Stimulated activated CD4-positive, alpha-beta T cell treated with anti-CD3 and anti-CD28 coated beads, Interleukin-15, amount 100 ng/mL, for 48 hours (primary cell): ENCODE measurements at regions not wholly inside any gene's neighbourhood (a gene's known extent, or its start where the extent isn't known, plus 50 kb on each side); places are given as distances from the start of the nearest gene placed in this dataset.

ENCODE experiments used
- DNase-seq, 2 donors: peaks; one replicate each; pipeline ENCODE4 v3.0.0-alpha.2; 2020; ENCODE audit warnings: low read depth in 2 of 2

DNA sequence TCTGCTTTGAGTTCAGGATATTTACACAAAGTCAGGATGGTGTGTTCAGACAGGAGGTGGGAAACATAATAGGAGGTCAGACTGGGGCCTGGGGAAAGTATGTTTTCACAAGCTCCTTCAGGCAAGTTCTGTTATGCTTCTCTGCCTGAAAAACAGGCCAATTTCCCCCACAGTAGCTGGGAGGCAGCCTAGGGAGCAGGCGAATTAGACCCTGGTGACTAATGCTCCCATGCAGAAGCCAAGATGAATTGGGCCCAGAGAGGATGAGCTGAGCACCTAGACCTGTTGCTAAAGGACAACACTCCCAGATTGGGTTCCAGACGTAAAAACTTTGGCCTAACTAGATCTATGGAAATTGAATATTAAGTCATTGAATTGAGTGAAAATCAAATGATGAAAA, 142.2 kb upstream of the MAP3K7 start:
- no peak for DNase-seq

DNA sequence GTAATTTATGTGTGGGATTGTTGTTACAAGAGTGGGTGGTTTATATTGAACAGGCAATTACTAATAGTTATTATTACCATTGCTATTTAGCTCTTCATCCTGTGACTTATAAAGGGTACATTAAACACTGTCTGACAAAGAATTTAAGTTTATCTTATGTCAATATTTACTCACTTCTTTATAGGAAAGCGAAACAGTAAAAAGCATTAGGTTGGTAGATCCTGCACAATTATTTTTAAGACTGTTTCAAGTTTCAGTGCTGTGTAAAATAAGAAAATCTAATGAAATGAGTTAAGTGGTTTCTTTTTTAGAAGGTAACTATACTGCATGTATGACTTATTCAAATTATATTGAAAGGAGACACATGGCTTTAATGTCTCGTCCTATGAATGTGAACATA, 135.8 kb upstream of the MAP3K7 start:
- no peak for DNase-seq

DNA sequence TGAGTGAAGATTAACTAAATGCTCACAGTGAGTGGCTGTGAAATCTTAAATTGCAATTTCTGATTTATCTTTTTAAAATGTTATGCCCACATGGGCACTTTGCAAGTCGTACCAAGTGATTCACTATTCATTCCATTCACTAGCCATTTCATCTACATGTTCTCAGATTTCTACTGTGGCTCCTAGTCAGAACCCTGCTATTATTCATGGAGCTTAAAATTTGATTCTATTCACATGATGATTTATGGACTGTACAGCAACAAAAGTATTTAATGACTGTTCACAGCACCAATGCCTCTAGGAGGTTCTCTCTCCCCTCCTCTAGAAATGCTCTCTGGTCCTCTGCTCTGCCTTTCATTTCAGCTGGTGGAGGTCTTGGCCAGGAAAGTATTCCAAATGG, 133.5 kb upstream of the MAP3K7 start:
- no peak for DNase-seq

DNA sequence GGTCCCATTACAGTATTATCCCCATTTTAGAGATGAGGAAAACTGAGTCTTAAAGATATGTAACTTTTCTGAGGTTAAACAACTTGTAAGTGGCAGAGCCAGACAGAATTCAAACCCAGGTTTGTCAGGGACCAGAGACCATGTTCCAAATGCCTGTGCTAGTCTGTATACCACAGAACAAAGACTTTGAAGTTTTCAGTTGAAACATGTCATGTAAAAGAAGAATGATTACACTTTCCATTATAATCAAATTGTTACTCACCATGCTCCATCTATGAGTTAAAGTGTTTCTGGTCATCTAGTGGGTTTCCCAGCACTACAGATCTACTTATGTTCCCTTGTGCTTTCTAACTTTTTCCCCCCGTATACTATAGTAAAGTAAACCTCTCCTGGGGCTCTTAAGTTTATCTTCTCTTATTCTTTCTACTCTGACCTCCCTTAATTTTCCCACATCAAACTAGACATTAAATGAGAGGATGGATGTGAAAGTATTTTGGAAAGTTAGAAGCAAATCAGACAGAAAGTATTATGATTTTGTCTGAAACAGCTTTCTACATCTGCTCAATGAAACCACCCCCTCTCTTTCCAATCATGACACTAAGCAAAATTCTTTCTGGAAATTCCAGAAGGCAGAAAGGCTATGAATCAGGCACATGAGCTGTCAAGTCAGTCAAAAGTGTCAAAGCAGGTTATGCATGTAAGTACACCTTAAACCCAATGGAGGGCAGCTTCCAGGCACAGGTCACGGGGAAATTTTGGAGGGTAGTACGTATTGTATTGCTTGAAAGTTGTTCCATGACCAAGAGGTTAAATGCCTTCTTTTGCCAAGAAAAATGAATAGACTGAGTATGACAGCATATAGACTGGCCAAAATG, 132.7 kb upstream of the MAP3K7 start:
- no peak for DNase-seq

DNA sequence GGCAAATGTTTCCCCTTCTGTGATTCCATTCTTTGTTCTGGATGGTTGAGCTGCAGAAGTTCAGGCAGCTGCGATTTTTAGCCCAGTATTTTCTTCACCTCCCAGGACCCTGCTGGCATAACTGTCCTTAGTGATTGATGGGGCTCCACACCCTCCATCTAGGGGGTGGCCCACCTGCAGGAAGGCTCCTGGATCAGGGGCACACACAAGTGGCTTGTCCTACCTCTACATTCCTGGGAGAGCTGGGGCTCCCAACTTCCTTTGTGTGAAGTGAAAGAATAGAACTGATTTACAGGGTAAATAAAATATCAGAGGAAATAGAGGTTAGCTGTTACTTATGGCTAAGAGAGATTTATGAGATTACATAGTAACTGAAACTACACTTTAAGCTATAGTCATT, 129.5 kb upstream of the MAP3K7 start:
- no peak for DNase-seq

DNA sequence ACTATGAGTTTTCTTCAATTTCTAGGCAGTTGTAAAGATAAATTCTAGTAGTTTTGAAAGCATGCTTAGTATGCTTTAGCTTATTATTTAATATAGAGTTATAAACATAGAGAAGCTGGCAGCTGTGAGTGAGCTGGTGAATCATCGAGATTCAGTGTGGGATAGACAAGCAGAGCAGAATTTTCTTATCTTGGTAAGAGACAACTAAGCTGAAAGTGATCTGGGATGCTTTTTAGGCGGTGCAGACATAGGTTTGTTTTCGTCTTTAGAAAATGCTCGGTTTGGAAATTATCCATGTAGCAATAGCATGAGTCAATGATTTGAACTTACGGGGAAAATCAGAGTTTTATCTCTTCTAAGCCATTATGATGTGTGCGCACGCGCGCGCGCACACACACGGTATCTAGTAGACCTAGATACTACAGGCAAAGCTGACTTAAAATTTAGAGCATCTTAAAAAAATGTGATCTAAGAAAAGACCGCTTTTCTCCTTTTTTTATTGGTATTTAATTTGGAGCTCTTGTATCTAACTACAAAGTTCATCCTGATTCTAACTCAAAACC, 128.3 kb upstream of the MAP3K7 start:
- DNase-seq, result no peak

DNA sequence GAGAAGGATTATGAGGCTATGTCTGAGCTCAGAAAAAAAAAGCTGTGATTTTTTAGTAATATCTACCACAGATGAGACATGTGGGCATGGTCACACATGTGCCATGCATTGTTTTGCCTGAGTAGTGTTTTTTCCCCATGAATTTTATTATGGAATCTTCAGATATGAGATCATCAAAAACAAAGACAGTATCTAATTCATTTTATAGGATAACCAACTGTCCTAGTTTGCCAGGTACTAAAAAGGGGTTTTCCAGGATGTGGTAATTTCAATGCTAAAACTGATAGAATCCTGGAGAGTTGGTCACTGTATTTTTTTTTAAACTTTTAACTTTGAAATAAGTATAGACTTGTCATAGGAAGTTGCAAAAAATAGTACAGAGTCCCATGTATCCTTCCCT, 127.4 kb upstream of the MAP3K7 start:
- DNase-seq, result no peak

DNA sequence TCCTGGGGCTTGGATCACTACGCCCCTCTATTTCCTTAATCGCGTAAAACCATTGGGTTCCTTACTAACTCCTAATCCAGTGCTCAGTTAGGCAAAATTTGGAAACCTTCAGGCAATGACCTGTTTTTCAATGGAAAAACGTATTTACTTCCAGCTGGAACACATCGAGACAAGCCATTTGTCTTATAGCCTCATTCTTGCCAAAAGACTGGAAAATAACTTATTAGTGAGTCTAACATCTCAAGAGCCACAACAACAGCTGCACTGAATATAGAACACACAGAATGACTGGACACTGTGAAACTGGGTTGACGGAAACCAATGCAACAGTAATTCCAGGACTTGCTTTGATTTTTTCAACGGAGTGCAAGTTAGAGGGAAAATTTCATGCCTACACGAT, 125.2 kb upstream of the MAP3K7 start:
- DNase-seq, result no peak

DNA sequence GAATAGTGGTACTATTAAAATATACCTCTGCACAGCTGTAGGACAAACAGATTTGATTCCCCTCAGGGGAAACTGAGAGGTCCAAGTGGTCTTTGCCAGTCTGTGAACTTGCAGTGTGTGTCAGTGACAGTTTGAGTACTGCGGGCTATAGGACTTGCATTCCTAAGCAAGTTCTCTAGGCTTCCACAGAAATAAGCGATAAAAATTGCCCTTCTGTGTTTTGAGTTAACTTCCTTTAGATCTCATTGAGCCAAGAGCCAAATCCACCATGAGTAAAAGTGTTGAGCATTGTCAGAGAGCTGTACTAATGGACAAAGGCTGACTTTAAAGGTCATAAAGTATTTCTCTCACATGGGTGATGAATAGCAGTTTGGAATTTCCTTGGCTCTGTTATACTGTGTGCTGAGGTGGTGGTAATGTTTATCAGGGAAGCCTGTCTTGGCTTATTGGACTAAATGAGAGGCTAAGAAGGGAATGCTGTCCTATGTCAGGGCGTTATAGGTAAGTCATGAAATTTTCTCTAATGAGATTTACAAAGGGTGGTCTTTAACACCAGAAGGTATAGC, 122.6 kb upstream of the MAP3K7 start:
- DNase-seq, result no peak

DNA sequence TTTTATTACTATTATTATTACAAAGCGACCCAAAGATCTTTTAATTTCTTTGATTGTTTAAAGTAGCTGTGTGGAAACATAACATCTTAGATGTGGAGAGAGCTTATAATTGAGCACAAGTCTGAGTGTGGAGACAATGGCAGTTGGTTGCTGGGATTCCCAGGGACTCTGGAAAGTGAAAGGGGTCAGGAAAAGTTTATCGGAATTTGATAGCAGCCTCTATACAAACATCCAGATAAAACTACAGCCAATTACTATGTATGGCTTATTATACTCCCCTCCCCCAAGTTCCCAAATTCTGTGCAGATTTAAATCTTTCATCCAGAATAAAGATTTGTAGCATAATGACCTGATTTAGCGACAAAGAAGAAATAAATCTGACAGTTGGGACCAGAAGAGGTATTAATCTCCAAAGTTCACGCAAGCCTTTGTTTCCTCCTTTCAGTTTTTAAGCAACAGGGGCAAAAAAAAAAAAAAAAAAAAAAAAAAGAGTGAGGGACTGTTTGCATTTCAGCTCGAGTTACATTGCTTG, 121.4 kb upstream of the MAP3K7 start:
- DNase-seq, result no peak

DNA sequence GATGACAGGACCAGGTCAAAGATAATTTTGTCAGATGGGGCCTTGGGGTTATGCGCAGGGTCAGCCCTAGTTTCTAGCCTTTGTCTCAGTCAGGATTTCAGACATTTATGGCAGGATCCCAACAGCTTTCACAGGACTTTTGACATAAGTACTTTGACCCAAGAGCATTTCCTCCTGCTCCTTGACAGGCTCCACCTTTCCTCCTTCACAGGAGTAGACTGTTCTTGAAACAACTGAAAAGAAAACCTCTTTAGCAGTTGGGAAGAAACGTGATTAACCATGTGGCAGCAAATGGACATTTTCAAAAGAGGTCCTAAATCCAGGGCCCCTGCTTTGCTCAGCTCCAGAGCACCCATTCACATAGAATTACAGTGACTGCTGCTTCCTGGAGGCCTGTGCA, 120.4 kb upstream of the MAP3K7 start:
- DNase-seq, result no peak

DNA sequence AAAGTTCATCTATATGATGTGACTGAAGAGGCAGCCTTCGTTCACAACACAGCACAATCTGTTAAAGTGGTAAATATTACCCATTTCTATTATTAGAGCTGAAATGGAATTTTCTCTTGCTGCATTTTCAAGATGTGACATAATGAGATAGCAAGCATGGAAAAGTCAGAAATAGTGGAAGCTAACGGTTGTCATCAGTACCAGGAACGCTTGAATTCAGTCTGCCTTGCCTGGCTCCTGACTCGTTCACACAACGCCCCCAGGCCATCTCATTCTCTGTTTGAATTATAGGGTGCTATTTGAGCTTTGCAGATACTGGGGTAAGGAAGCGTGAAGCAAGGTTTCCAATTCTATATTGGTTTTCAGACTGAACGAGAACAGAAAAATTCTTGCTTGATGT, 116.5 kb upstream of the MAP3K7 start:
- no peak for DNase-seq

DNA sequence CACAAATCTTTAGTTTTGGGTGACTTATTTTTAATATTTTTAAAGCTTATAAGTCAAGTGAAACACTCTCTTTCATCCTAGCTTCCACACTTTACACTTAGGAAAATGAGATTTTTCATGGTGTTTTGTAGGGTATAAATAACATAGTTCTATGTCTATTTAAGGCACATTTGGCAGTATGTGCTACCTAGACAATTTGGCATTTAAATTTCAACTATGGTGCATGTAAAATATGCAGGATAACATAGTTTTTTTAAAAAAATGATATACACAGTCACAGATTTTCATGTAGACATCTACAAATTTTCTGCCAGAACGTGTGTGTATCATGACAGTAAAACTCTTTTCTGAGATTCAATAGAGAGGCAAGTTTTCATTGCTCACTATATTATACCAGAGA, 115.1 kb upstream of the MAP3K7 start:
- no peak for DNase-seq

DNA sequence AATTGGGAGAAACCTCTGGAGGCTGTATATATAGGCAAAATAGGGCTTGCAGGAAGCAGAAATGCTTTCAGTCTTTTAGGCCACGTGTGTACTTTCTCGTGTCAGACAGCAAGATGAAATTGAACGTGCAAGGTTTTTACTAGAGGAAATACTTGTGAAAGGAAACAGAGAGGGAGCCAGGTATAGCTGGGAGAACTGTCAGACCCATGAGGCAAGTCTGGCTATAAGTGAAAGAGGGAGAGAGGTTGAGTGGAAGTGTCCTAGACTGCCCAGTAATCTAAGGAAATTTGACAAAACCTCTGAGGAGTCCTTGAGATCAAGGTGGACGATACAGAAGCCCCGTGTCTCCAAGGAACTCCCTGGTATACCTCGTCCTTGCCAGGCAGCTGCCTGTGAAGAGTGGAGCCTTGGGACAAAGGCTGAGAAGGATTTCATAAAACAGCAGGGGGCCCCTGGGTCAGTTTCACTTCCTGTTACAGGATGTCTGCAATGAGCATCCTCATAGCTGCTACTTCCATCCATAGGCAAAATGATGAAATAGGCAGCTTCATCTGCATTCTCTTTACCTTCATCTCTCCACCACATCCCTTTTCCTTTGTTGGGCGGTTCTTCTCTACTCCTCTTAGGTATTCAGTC, 114.4 kb upstream of the MAP3K7 start:
- no peak for DNase-seq

DNA sequence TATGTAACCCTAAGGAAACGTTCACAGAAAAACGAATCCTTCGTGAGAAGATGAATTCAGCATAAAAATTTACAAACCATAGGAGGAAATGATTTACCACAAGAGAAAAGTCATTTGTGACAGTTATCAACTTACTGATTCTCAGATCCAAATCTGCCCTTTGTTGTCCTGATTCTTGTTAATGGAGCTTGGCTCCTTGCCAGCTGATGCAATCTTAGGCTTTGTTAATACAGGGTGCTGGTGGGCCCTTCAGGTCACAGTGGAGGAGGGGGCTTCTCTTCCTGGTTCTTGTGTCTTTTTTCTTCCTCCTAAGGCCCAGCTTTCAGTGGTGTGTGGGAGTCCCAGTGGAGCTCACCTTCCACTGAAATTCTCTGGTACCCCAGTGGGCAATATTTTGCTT, 108.4 kb upstream of the MAP3K7 start:
- DNase-seq, result no peak

DNA sequence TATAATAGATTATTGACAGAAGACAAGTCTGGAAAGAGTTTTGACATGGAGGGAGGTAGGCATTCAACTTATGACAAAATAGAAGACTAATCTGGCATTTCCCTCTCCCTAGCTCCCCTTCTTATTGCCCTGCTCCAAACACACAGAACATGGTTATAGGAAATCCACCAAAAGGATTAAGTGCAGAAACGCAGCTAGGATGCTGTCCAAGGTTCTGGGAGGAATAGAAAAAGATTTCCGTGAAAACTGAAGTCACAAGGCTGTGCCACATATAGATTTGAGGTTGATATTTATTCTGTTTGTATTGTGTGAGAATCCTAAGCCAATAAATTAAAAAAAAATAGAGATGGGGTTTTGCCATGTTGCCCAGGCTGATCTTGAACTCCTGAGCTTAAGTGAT, 107.9 kb upstream of the MAP3K7 start:
- no peak for DNase-seq

DNA sequence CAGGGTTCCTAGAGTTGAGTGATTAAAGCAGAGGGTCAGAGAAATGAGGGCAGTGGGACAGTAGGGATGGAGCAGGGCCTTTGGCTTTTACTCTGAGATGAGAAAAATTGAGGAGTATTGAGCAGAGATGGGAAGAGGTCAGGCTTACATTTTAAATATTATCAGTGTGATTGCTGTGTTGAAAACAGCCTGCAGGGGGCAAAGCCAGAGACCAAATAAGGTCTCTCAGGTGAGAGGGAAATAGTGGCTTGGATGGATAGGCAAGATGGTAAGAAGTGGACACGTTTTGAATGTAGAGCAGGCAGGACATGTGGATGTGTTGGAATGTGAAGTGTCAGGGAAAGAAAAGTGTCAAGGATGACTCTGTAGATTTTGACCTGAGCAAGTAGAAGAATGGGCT, 105.0 kb upstream of the MAP3K7 start:
- DNase-seq, result no peak

DNA sequence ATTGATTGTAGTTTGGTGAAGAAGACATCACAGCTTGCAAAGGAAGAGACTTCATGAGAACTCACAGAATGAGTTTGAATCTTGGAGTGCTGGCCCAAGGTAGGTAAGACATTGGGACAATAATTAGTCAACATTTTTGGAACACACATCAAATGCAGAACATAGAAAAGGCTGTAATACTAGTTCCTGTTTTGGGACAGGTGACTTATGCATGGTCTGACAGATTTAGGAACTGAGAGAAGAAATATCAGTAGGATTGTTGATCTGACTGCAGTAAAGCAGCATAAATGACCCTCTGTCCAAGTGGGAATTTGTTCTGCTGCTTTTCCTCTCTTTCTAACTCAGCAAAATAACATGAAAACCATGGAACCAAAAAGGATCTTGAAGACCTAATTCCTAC, 102.3 kb upstream of the MAP3K7 start:
- no peak for DNase-seq

DNA sequence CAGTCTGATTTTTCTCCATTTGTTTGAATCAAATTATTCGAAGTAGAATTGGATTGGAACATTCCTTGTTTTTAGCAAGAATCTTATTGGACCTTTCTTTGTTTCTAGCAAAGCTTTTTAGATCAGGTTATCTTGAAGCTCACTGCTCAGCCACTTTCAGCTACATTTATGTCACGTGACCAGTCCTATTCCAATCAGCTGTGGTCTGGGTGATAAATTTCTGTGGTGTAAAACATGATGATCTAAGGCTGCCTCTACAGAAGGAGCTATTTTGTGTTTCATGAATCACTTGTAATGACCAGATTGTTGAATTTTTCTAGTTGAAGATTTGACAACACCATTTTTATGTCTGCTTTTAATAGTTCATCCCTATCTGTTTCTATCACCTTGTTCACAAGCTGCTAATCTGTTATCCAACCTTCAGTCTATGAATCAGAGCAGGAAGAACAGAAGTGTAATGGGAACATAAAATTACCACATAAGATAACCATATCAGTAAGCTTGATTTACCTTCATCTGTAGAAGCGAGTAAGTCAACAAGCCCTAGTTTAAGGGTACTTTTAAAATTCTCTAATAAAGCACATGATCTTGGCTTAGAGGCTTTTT, 101.0 kb upstream of the MAP3K7 start:
- DNase-seq, result no peak

DNA sequence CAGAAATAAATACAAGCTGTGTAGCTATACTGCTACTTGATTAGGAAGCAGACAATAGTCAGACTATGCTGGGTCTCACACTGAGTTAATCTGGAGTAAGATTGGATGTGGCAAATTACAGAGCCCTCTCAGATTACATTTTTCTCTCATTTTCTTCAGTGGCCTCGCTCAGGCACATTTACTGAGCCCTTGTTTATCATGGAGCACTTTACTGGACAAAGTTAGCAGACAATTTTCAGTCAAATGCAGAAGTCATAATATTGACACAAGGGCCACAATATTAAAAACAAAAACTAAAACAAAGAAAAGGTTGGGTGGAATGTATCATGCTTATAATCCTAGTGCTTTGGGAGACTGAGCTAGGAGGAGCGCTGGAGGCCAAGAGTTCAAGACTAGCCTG, 95.0 kb upstream of the MAP3K7 start:
- no peak for DNase-seq

DNA sequence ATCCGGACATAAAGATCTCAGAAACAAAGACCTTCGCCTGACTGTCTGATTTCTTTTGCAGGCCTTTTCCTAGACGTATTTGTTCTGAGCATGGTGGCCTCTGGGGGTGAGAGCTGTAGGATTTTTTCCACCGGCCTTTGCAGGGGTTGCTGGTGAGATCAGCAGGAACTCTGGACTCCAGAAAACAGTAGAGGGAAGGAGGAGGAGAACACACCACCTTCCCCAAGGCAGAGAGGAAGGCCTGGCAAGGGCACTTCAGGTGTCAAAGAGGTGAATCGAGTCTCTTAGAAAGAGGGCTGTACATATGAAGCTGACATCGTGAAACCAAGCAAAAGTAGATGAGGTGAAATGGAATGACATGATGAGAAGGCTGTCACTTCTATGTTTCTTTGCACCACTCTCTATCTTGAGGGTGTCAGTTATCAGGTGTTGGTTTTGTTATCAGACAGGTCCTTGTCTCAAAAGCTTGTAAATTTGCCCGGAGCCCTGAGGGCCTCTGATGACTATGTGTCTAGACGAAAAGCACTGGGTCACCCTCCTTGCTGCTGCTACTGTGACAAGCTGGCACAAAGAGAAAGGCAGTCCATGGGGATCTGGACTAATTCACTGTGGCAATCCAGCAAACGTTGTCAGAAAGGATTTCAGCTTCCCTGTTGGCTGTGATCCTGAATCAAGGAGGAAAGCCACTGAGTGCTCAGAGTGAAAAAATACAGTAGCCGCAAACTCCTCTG, 91.3 kb upstream of the MAP3K7 start:
- DNase-seq, result no peak

DNA sequence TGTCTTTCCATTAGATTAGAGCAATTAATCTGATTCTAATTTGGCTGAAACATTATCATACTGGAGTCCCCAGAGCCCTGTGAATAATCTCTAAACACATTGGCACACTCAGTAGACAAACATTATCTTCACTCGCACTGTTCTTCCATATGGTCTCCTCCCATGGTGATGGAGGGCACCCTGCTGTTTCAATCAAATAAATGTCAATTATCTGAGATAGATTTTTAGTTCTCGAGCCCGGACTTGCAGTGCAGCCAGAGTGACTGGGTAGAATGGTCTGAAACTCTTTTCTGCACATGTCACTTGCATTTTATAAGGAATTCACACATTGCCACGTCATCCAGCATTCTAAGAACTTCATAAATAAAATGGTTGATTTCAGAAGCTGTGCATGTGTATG, 90.6 kb upstream of the MAP3K7 start:
- no peak for DNase-seq
